ENCODE measurements at regions not wholly inside any gene's neighbourhood (a gene's known extent, or its start where the extent isn't known, plus 50 kb on each side); places are given as distances from the start of the nearest gene placed in this dataset.

DNA sequence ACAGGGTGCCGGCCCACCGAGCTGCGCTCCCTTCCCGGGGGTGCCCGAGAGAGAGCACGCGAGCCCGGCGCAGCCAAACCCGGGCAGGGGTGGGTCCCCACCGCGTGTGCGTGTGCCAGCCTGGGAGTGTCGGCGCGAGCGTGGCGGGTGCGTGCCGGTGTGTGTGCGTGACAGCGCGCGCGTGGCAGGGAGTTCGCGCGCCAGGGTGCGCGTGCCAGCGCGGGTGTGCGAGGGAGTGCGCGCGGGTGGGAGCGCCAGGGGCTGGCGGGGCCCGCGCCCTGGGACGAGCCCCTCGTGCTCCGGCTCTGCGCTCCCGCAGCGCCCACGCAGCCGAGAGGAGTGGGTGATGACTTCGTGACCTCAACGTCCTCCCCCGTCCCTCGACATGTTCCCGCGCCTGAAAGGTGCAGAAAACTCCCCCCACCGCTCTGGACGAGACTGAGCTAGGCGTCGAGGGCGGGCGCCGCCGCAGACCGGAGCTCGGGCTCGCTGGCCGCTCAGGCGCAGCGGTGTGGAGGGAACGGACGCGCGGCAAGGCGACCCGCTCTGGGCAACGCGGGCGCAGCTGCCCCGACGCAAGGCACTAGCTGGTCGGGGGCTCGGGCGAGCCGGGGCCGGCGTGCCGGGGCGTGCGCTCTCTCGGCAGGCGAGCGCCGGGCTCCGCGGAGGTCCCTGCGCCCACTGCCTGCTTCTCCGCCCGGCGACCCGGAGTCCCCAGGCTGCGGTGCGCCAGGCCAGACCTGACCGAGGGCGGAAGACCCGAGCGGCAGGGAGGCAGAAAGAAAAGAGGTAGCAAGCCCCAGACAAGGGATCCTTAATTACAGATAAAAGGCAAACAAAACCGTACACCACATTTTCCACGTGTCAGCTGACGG lies 582.8 kb downstream of the ZEB2 start:
- TF ChIP-seq, protein P1, sequence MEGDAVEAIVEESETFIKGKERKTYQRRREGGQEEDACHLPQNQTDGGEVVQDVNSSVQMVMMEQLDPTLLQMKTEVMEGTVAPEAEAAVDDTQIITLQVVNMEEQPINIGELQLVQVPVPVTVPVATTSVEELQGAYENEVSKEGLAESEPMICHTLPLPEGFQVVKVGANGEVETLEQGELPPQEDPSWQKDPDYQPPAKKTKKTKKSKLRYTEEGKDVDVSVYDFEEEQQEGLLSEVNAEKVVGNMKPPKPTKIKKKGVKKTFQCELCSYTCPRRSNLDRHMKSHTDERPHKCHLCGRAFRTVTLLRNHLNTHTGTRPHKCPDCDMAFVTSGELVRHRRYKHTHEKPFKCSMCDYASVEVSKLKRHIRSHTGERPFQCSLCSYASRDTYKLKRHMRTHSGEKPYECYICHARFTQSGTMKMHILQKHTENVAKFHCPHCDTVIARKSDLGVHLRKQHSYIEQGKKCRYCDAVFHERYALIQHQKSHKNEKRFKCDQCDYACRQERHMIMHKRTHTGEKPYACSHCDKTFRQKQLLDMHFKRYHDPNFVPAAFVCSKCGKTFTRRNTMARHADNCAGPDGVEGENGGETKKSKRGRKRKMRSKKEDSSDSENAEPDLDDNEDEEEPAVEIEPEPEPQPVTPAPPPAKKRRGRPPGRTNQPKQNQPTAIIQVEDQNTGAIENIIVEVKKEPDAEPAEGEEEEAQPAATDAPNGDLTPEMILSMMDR (IDR thresholded peaks at IDR 0.05), result no peak
- no peak for TF ChIP-seq EZH2 (IDR thresholded peaks at IDR 0.05; ENCODE audit: borderline replicate concordance, insufficient read depth, low read depth, low read length, poor library complexity, severe bottlenecking)
